HG03139 (cell line): ENCODE measurements at regions not wholly inside any gene's neighbourhood (a gene's known extent, or its start where the extent isn't known, plus 50 kb on each side); places are given as distances from the start of the nearest gene placed in this dataset.
"Not testable (repeated sequence)": the region's sequence is repeated elsewhere in the genome, so short reads cannot be mapped to it uniquely, and the experiment has no call there.

ENCODE experiments used
- ATAC-seq: cut with Tn5 transposase; IDR thresholded peaks from one replicate; pipeline ENCODE4 v1.9.1; 2021; ENCODE audit not compliant: unreplicated experiment

DNA sequence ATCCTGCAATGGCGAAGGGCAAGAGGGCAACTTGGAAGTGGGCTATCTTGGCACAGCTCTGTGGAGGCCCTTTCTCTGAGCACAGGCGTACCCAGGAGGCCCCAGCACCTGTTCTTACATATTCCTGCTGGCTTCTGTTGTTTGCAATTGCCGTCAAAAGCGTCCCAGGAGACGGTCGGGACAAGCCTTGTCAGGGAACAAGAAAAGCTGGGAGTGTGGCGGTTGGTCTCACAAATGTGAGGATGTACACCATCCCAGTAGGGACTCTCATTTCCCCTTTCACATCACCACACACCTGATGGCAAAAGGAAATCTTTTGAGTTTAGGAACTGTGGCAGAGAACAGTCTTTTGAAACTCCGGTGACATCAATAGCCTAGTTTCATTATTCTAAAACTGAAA, 94.7 kb upstream of the EFEMP1 start:
- no peak for ATAC-seq

GRCh38 chr2:56021136-56021474, 97.5 kb upstream of the EFEMP1 start:
- no peak for ATAC-seq

DNA sequence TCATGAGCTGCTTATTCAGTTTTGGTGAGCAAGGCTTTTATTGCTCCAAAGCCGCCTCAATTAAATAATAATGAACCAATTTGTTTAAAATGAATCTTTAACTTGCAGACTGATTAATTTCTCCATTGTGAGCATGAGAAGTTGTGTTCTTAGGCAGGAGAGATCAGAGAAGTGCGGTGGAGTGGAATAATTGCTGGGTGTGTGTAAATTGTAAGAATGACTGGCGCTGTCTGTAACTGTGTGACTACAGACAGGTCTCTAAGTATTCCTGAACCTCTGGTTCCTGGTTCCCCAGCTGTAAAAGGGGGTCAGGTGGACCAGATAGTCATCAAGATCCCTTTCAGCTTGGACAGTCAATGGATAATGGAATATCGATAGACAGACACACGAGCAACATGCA, 98.0 kb upstream of the EFEMP1 start:
- no peak for ATAC-seq

DNA sequence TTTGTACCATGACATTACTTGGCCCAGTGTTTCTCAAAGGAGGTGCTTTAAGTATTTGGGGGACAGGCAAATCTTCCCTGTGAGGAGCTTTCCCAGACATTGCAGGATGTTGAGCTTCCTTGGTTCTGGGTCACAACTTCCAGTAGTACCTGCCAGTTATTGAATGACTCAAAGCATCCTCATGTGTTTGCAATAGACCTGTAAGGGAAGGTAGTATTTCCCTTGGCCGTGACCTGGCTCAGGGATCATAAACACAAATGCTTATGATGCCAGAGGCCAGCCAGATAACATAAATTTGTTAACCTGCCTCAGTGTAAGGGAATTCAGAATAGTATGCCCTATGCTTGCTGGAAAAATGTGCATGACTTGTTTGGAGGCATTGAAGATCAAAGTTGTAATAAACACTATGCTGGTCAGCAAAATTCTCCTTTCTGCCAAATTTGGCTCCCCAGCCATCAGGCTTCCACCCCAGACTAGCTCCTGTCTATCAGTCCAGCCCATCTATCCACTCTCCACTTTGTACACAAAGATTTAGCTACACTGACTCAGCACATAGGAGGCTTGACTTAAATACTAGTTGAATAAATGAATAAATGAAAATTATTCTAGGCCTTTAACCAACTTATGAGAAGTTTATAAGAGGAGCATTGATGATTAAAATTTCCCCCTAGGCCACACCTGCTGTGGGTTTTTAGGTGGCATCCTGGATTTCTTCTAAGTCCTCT, 102.0 kb upstream of the EFEMP1 start:
- ATAC-seq: no peak

DNA sequence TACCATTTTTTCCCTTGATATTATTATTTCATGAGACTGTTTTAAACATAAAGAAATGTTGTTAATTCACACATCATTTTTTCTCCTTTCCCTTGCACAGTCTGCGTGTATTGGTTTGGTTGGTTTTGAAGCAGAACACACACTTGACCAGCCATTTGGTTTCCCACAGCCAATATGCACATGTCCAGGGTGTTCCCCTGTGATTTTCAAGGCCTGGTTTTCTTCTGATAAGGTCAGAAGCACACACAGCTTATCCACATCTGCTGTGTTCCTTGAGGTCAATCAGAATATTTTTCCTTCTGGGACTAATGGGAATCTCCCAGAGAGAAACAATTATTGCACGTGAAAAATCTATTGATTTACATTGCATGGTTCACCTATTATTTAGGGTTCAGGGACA, 103.2 kb upstream of the EFEMP1 start:
- no peak for ATAC-seq

- ATAC-seq: no peak
Observed at GRCh38 chr2:56030062-56030461, 106.5 kb upstream of the EFEMP1 start.

DNA sequence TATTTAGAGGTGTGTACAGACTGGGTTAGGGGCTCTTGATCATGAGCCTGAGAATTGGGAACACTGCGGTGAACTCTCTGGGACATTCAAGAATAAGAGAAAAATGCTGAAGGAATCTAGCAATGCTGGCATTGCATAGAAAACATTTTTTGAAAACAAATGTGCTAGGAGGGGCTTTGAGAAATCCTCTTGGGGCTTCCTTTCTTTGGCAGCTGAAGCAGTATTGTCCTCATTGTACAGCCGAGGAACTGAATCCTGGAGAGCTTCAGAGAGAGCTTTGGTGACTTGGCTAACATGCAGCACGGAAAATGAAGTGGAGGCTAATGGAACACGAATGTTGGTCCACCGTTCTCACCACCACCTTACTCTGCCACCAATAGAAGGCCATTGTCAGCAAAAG, 107.3 kb upstream of the EFEMP1 start:
- no peak for ATAC-seq

DNA sequence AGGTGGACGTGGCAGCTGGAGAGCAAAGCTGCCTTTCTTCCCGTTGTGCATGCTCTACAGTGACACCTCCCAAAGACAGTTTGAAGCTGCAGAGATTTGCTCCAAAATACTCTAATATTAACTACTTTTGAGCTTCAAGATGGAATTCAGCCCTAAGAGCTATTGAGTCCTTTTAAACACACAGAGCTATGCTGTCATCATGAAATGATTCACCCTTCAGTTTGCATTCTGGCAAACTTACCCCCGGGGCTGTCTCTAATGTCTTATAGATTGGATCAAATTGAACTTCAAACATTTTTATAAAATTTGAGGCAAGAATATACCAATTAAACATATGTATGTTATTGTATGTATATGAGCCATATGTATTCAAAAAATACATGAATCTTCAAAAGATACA, 110.7 kb upstream of the EFEMP1 start:
- ATAC-seq: no peak

- ATAC-seq: no peak
Observed at GRCh38 chr2:56040189-56040588, 116.6 kb upstream of the EFEMP1 start.

GRCh38 chr2:56040834-56041233, 117.3 kb upstream of the EFEMP1 start:
- ATAC-seq: no peak

DNA sequence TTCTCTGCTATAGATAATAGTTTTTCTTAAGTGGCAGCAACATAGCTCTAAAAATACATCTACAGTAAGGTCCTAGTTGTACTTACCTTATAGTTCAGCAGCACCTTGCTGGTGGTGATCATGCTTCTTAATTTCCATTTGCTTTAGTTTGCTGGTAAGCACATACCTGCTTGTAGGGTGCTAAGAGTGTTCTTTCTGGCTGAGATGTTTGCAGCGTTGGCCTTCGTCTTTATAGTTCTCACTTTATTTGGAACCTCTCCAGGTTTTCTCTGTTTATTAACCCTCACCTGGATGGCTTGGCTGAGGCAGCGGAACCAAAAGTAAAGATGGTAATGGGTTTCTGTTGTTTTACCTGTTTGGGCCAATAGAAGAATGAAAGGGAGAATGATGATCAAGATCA, 123.6 kb upstream of the EFEMP1 start:
- ATAC-seq: no peak

DNA sequence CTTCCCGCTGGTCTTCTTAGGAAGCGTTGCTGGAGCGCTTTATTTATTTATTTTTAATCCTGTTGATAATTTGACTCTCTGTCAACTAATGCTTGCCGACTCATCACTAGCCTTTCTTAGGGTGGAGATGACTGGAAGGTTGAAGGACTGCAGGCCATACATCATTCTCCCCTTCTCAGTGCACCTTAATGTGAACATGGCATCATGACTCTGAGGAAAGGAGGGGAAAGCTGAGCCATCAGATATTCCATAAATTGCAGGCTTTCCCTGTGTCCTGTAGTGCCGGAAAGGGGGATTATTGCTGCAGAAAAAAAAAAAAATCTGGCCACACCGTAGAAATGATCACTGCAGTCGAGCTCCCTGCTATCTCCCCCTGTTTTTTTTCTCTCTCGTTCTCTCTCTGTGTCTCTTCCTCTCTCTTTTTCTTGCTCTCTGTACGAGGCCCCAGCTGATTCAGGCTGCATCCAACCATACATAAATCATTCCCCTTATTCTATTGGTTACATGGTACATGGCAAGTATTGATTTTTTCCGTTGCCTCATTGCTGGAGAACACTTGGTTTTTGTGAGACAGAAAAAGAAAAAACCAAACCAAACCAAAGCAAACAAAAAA, 125.8 kb upstream of the EFEMP1 start:
- ATAC-seq: no peak

DNA sequence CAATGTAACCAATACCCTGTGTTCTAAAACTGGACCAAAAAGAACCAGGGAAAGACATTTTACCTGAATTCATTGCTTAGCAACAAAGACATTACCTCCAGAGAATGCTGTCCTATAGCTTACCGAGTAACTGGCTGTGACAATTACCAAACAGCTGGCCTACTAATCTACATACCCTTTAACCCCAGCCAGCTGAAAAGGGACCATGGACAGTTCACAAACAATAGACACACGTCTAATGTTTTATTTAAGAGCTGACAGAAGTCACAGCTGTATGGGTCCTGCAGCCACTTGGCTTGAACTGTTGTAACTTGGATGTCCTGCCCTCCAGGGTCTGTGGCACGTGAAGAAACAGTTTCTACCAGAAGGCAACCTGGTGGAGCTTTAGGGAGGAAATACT, 130.1 kb upstream of the EFEMP1 start:
- no peak for ATAC-seq

- ATAC-seq: no peak
Observed at GRCh38 chr2:56055405-56055804, 128.4 kb upstream of the CCDC85A start.

DNA sequence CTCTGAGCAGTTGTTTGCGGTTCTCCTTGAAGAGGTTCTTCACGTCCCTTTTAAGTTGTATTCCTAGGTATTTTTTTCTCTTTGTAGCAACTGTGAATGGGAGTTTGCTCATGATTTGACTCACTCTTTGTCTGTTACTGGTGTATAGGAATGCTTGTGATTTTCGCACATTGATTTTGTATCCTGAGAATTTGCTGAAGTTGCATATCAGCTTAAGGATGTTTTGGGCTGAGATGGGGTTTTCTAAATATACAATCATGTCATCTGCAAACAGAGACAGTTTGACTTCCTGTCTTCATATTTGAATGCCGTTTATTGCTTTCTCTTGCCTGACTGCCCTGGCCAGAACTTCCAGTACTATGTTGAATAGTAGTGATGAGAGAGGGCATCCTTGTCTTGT, 122.5 kb upstream of the CCDC85A start:
- not testable (repeated sequence) for ATAC-seq

DNA sequence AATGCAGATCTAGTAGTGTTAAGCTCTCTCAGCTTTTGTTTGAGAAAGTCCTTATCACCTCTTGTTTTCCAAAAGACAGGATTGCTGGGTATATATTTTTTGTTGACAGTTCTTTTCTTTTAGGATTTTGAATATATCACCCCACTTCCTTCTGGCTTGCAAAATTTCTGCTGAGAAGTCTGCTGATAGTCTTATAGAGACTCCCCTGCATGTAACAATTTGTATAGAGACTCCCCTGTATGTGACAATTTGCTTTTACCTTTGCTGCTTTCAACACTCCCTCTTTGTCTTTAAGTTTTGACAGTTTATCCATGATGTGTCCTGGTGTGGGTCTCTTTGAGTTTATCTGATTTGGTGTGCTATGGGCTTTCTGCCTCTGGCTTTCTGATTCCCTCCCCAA, 115.0 kb upstream of the CCDC85A start:
- no peak for ATAC-seq

DNA sequence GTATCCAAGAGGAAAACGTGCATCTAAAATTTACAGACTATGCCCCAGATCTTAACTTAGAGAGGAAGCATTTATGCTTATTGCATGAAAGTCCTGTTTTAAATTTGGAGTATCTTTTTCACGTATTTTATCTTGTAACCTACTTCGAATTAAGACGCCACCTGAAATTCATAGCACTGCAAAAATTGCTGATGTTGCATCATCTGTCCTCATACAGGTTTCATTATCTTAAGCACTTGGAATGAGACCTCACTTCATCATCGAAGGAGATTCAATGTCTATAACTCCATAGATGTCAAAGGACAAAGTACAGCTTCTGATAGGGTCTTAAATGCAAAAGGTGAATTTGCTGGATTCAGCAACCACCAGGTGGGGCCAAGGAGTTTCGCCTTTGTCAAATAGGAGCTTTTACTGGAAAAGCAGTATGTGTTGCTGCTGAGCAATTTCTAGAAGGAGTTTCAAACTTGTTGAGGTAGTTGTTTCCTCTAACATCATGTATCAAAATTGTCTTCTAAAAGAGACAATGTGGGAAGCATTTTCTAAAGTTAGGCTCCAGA, 106.4 kb upstream of the CCDC85A start:
- ATAC-seq: no peak

GRCh38 chr2:56082665-56083064, 101.1 kb upstream of the CCDC85A start:
- ATAC-seq: no peak

DNA sequence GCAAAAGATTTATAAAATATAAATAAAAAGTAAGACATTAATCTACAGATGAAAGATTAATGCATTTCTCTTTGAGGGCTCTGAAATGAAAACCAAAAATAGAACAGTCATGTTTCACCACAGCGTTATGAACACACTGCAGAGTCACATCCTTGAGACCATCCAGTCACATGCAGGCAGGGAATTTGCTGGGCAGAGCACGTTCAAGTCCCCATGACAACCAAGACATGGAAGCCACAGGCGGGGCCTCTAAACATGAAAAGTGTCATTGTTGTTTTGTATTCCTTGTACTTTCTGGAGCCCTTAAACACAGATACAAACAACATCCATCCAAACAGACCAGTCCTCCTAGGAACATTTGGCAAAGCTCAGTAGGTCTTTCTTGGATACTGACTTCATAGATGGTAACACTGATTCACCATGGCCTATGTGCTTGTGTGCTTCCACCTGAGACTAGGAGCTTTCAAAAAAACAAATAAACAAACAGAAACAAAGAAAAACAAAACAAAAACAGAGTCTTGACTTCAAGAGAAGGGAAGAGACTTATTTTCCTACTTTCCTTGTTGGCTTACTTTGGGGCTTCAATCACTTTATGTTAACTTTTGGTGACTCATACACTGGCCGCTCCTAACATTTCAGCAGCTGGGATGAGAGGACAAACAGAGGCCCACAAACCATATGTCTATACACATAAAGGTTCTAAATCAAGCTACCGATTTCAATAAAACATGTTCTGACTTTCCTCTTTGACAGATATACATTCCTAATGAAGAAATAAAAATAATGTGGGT, 99.5 kb upstream of the CCDC85A start:
- no peak for ATAC-seq

- no peak for ATAC-seq
Observed at GRCh38 chr2:56086336-56086735, 97.5 kb upstream of the CCDC85A start.

- no peak for ATAC-seq
Observed at GRCh38 chr2:56088411-56088810, 95.4 kb upstream of the CCDC85A start.

GRCh38 chr2:56089931-56090330, 93.9 kb upstream of the CCDC85A start:
- no peak for ATAC-seq
